T47D (cell line): ENCODE measurements at regions not wholly inside any gene's neighbourhood (a gene's known extent, or its start where the extent isn't known, plus 50 kb on each side); places are given as distances from the start of the nearest gene placed in this dataset.
"Not testable (repeated sequence)": the region's sequence is repeated elsewhere in the genome, so short reads cannot be mapped to it uniquely, and the experiment has no call there.

ENCODE experiments used
- DNase-seq, 2 experiments: peaks; one replicate each; pipeline versions ENCODE4 v3.0.0 to v3.0.0-alpha.2; 2011 to 2012; ENCODE audit warnings: low read depth in 1 of 2, low spot score in 1 of 2
- JUND ChIP-seq: IDR thresholded peaks from 2 replicates; pipeline ENCODE4 v1.6.1; 2012; ENCODE audit warnings: low read depth
- in situ Hi-C: cut with HindIII; loops from 2 replicates; pipeline ENCODE4 v1.10.0; 2016; ENCODE audit warnings: low sequenced_read_pairs, low pct_unique_long_range_greater_than_20kb

DNA sequence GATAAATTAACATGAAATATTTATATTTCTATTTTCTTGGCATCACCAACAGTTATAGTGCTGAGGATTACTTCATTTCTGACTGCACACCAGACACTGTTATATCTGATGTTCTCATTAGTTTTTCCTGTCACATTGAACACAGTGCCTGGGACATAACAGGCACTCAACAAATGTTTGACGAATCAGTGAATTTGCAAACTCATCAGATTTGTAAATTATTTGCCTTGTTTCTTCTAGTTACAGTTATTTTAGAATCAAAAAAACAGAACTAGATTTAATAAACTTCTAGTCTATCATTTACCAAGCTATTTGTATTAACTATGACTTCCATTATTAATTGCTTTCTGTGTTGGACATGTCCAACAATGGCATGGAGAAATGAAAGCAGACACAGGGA, 483.3 kb downstream of the KLHL13 start:
- no peak for TF ChIP-seq JUND
- in situ Hi-C loops: no loop called here
- DNase-seq: no peak

GRCh38 chrX:117628381-117628780, 488.2 kb downstream of the KLHL13 start:
- TF ChIP-seq JUND: no peak
- DNase-seq: no peak
- in situ Hi-C loops: no loop called here

- in situ Hi-C loops: no loop called here
- no peak for DNase-seq
- TF ChIP-seq JUND: no peak
Observed at GRCh38 chrX:117610806-117611205, 505.8 kb downstream of the KLHL13 start.

GRCh38 chrX:117610049-117610448, 506.6 kb downstream of the KLHL13 start:
- TF ChIP-seq JUND: no peak
- in situ Hi-C loops: no loop called here
- no peak for DNase-seq

- DNase-seq: no peak
- no peak for TF ChIP-seq JUND
- in situ Hi-C loops: no loop called here
Observed at GRCh38 chrX:117607561-117607960, 509.0 kb downstream of the KLHL13 start.

- in situ Hi-C loops, DNase-seq: not testable (repeated sequence)
Observed at GRCh38 chrX:117606101-117606500, 510.5 kb downstream of the KLHL13 start.

- in situ Hi-C loops: no loop called here
- TF ChIP-seq JUND: no peak
- DNase-seq: no peak
Observed at GRCh38 chrX:117570160-117570559, 546.5 kb downstream of the KLHL13 start.

GRCh38 chrX:117568238-117568637, 548.4 kb downstream of the KLHL13 start:
- no peak for DNase-seq
- TF ChIP-seq JUND: no peak
- in situ Hi-C loops: no loop called here

DNA sequence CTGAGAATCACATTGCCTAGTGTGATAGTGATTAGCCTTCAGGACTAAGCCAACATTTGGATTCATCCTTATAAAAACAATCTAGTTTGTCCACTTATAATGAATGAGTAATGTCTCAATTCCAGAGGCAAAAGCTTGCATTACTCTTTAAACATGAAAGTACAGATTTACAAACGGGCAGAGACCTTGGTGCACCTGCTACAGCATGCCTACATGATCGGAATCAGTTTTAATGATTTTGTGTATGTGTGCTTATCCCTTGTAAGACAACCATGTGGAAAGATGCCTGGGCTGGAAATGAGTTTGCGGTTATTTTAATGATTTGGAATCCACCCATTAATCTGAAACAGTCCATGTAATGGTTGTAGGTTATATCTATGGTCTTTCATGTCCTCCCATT, 572.7 kb downstream of the KLHL13 start:
- in situ Hi-C loops: no loop called here
- no peak for DNase-seq
- TF ChIP-seq JUND: no peak

DNA sequence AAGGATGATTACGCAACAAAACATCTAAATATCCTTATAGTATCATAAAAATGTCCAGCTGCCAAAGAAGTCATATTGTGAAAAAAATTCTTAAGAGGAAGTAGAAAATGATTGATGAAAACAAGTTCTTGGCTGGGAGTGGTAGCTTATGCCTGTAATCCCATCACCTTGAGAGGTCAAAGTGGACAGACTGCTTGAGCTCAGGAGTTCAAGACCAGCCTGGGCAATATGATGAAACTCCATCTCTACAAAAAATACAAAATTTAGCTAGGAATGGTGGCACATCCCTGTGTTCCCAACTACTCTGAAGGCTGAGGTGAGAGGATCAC, 577.6 kb downstream of the KLHL13 start:
- no peak for DNase-seq
- in situ Hi-C loops: no loop called here
- TF ChIP-seq JUND: no peak

DNA sequence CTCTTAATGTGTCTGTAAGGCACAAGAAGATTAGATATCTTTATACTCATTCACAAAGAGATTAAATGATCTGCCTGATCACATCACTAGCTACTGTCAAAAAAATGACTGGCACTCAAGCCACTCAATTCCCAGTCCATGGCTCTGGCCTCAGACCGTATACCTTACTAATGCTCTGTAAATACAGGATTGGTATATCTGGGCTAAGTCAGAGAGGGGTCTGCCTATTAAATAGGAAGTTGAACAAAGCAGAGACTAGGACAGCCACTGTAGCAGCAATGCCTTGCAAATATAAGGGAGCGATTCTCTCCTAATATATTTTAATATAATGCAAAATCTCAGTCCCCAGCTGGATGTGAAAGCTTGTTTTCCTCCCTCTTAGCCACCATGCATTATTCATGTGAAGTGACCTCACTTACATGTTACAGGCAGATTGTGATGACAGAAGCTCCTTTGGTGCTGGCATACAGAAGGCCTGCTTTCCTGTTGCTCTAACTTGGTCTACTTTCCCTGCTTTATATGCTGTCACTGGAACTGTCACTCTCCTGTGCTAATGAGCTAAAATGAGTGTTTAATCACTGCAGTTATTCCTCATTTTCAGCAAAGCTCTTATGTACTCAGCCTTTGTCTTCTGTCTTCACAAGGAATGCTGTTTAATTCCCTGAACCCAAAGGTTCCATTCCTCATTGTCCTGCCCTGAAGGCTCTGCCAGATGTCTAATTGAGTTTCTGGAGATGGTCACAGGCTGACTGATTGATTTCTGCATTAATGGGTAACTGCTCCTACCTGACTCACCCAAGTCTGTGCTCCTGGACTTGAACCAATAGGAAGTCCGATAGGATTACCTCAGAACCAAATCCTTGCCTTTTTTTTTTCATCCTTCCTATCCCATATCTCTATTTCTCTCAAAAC, 578.2 kb downstream of the KLHL13 start:
- TF ChIP-seq JUND: no peak
- in situ Hi-C loops: no loop called here
- no peak for DNase-seq

DNA sequence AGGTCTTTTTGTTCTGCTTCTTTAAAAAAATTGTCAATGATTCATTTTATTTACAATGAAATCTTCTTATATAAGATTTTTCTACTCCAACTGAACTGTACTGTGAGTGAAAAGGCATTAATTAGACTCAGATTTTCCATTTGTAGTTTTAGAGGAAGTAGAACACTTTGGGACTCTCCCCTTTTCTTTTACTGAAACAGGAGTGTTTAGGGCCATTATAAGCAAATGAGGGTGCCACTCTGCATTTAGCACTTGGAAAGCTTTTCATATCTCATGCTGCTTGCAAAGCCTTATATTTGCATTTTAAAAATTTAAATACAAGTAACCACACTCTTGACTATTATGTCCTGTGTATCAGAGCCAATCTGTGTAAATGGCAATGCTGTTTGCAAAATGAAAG, 584.3 kb downstream of the KLHL13 start:
- in situ Hi-C loops: no loop called here
- no peak for DNase-seq
- no peak for TF ChIP-seq JUND

DNA sequence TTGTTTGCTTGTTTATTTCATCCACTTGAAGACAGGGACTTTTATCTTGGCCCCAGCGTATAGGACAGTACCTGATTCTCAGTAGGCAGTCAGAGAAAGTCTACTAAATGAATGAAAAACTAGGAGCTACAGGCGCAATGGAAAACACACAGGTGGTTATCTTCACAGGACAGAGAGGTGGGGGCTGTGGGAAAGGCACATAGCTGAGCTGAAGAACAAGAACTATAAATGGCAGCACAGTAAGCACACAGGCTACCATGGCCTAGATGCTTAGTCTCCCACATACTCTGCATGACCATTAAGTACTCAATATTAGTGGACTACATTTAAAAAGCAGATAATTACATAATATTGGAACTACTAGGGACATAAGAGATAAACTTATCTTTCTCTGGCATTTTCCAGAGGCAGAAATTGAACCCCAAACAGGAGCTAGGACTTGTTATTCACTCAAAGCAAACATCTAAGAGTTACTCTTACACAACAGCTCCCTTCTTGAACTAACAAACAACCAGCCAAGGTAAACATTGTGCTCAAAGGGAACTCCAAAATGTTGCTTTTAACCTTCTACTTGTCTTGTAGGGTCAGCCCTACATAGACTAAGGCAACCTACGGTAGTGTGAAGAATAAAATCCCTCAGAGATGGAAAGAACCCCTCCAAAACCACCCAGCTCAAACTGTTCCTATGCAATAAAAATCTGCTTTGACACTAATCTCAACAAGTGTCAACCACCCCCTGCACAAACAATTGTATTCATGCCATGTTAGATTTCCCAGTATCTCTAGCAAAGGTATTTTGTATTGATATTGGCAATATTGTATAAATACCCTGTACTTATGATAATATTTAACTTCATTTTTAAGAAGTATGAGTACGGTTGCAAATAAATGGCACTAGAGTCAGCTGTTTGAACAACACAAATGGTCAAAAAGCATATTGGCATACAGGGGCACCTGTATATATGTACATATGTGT, 593.6 kb downstream of the KLHL13 start:
- in situ Hi-C loops: no loop called here
- TF ChIP-seq JUND: no peak
- peak in 1 of 2 experiments; percentile 31 for DNase-seq

DNA sequence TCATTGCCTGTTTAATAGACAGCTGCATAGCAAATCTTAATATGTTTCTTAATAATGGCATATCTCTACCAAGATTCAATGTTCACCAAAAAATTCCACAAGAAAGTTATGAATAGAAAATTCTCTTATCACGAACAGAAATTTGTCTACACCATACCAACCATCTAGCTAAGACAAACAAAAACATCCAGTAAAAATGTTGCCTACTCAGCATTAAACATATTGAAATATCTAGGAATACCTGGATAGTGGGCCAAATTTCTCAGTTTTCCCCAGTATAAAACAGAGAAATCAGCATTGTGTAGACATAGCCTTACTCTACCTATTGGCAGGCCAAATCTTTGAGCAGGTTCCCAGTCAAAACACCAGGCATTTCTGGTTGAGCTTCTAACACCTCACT, 598.6 kb downstream of the KLHL13 start:
- no peak for TF ChIP-seq JUND
- DNase-seq: no peak
- in situ Hi-C loops: no loop called here
